ENCODE measurements at regions not wholly inside any gene's neighbourhood (a gene's known extent, or its start where the extent isn't known, plus 50 kb on each side); places are given as distances from the start of the nearest gene placed in this dataset.

- TF ChIP-seq, protein P1, sequence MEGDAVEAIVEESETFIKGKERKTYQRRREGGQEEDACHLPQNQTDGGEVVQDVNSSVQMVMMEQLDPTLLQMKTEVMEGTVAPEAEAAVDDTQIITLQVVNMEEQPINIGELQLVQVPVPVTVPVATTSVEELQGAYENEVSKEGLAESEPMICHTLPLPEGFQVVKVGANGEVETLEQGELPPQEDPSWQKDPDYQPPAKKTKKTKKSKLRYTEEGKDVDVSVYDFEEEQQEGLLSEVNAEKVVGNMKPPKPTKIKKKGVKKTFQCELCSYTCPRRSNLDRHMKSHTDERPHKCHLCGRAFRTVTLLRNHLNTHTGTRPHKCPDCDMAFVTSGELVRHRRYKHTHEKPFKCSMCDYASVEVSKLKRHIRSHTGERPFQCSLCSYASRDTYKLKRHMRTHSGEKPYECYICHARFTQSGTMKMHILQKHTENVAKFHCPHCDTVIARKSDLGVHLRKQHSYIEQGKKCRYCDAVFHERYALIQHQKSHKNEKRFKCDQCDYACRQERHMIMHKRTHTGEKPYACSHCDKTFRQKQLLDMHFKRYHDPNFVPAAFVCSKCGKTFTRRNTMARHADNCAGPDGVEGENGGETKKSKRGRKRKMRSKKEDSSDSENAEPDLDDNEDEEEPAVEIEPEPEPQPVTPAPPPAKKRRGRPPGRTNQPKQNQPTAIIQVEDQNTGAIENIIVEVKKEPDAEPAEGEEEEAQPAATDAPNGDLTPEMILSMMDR (IDR thresholded peaks at IDR 0.05): no peak
- TF ChIP-seq EZH2 (IDR thresholded peaks at IDR 0.05): no peak
Observed at GRCh38 chr3:13715961-13716360, 163.9 kb downstream of the WNT7A start.

Data from neural progenitor cell (in vitro differentiated cells).